OCI-LY7 (cell line): ENCODE measurements at regions not wholly inside any gene's neighbourhood (a gene's known extent, or its start where the extent isn't known, plus 50 kb on each side); places are given as distances from the start of the nearest gene placed in this dataset.

Experiments used
- CTCF ChIP-seq: fragments of 200-600 bp; sonication (generic); conservative IDR thresholded peaks from 2 replicates; pipeline ENCODE4 v1.5.1; 2014; ENCODE audit warnings: mild to moderate bottlenecking, antibody characterized with exemption, low read length, moderate library complexity, mixed read lengths
- EZH2phosphoT487 ChIP-seq: fragments of 200-600 bp; sonication (generic); IDR thresholded peaks from 2 replicates; pipeline ENCODE4 v1.6.1; 2018; ENCODE audit warnings: low read depth, borderline replicate concordance, mild to moderate bottlenecking, mixed run types, antibody characterized with exemption, low read length, moderate library complexity, mixed read lengths

- no peak for TF ChIP-seq CTCF
- no peak for TF ChIP-seq EZH2phosphoT487
These were observed 1160.9 kb upstream of the PCDH9 start for GRCh38 chr13:68390987-68391386.
